ENCODE measurements at regions not wholly inside any gene's neighbourhood (a gene's known extent, or its start where the extent isn't known, plus 50 kb on each side); places are given as distances from the start of the nearest gene placed in this dataset.

GRCh38 chr2:236973343-236973980 lies 112.2 kb upstream of the COPS8 start:
- TF ChIP-seq PKNOX1 (IDR thresholded peaks at IDR 0.05) (no peak), BHLHE40 (IDR thresholded peaks at IDR 0.05; ENCODE audit: borderline replicate concordance) (no peak), FOXM1 (IDR thresholded peaks at IDR 0.05; ENCODE audit: borderline replicate concordance) (no peak), SP1 (IDR thresholded peaks at IDR 0.05) (no peak), FOXA1 (IDR thresholded peaks at IDR 0.05) (no peak), FOXK2 (IDR thresholded peaks at IDR 0.05) (no peak)

Measured in HEK293T (cell line).